Fibroblast of lung (primary cell): ENCODE measurements at regions not wholly inside any gene's neighbourhood (a gene's known extent, or its start where the extent isn't known, plus 50 kb on each side); places are given as distances from the start of the nearest gene placed in this dataset.

Experiments used
- DNase-seq, 2 donors: peaks; one replicate each; pipeline versions ENCODE4 v3.0.0 to v3.0.0-alpha.2; 2010; ENCODE audit warnings: low read depth in 2 of 2
- H2AFZ ChIP-seq: 2 replicates; pipeline ENCODE4 v1.5.1; 2012; ENCODE audit warnings: low read length, control low read depth, inconsistent platforms
- H3K27ac ChIP-seq: 2 replicates; pipeline ENCODE4 v1.5.1; 2011; ENCODE audit warnings: low read length, control low read depth; ENCODE audit not compliant: insufficient read depth
- H3K27me3 ChIP-seq: 2 replicates; pipeline ENCODE4 v1.5.1; 2011; ENCODE audit warnings: mild to moderate bottlenecking, low read length; ENCODE audit not compliant: control insufficient read depth, insufficient read depth
- H3K36me3 ChIP-seq: 2 replicates; pipeline ENCODE4 v1.5.1; 2011; ENCODE audit warnings: low read length; ENCODE audit not compliant: control insufficient read depth, insufficient read depth
- H3K4me1 ChIP-seq: 2 replicates; pipeline ENCODE4 v1.5.1; 2011; ENCODE audit warnings: low read length; ENCODE audit not compliant: control insufficient read depth, insufficient read depth; ENCODE audit errors: extremely low read depth
- H3K4me2 ChIP-seq: 2 replicates; pipeline ENCODE4 v1.5.1; 2011; ENCODE audit warnings: low read length, control low read depth; ENCODE audit not compliant: insufficient read depth; ENCODE audit errors: extremely low read depth
- H3K4me3 ChIP-seq, 4 experiments: fragments of 200-600 bp in 1 of 4; sonication (generic) in 1 of 4; replicated peaks in 1 of 4; 2 replicates each; pipeline ENCODE4 v1.5.1; 2011 to 2016; ENCODE audit warnings: low read length in 4 of 4, low read depth in 3 of 4, mild to moderate bottlenecking in 3 of 4, control low read depth in 2 of 4, inconsistent platforms in 1 of 4, mixed read lengths in 1 of 4; ENCODE audit not compliant: insufficient read depth in 1 of 4; ENCODE audit errors: control extremely low read depth in 1 of 4
- H3K79me2 ChIP-seq: 2 replicates; pipeline ENCODE4 v1.5.1; 2012; ENCODE audit warnings: mild to moderate bottlenecking, low read length, inconsistent platforms; ENCODE audit not compliant: control insufficient read depth, insufficient read depth
- H3K9ac ChIP-seq: 2 replicates; pipeline ENCODE4 v1.5.1; 2011; ENCODE audit warnings: mild to moderate bottlenecking, low read length, control low read depth; ENCODE audit not compliant: insufficient read depth
- H3K9me3 ChIP-seq: 2 replicates; pipeline ENCODE4 v1.5.1; 2012; ENCODE audit warnings: low read depth, low read length; ENCODE audit not compliant: control insufficient read depth, insufficient read depth
- H4K20me1 ChIP-seq: 2 replicates; pipeline ENCODE4 v1.5.1; 2011; ENCODE audit warnings: low read length; ENCODE audit not compliant: control insufficient read depth, insufficient read depth; ENCODE audit errors: extremely low read depth
- EZH2 ChIP-seq: IDR thresholded peaks from 2 replicates; pipeline ENCODE4 v1.5.1; 2012; ENCODE audit warnings: low read length, control low read depth, mild to moderate bottlenecking; ENCODE audit errors: missing control alignments
- TF ChIP-seq, protein P1 (sequence below), 2 donors: IDR thresholded peaks in 1 of 2; conservative IDR thresholded peaks in 1 of 2; 1 replicate in 1 of 2; 2 replicates in 1 of 2; pipeline ENCODE4 v1.5.1; 2011 to 2012; ENCODE audit warnings: low read length in 2 of 2, control low read depth in 1 of 2, inconsistent platforms in 1 of 2, low read depth in 1 of 2, mild to moderate bottlenecking in 1 of 2

DNA sequence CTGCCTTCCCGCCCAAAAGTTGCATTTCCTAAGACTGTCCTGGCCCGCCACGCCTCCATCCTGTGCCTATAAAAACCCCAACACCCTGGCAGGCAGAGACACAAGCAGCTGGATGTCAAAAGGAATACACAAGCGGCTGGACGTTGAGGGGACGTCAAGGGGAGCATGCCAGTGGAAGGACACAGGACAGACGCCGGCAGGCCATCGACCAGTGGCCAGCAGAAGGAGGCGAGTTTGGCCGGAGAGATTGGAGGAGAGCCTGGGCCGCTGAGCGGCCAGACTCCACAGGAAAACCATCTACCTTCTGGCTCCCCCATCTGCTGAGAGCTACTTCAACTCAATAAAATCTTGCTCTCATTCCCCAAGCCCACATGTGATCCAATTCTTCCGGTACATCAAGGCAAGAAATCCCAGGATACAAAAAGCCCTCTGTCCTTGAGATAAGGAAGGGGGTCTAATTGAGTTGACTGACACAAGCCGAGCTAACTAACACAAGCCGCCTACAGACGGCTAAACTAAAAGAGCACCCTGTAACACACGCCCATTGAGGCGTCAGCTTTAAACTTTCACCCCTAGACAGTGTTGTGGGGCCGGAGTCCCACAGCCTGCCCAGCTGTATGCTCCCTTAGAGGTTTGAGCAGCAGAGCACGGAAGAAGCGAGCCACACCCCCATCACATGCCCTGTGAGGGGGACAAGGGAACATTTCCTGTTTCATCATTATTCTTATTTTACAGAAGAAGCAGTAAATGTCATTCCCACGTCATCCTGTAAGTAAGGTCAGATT lies 150.3 kb upstream of the PHYHIPL start:
- Histone ChIP-seq H3K79me2 (no peaks in the 10 kb centered on the region), H3K4me3 (no peak overlapping the region), H3K9ac (no peak overlapping the region), H3K4me1 (no peaks in the 10 kb centered on the region), H2AFZ (no peak overlapping the region), H3K4me2 (no peak overlapping the region), H3K9me3 (no peaks in the 10 kb centered on the region), H3K36me3 (no peaks in the 10 kb centered on the region), H3K27ac (no peak overlapping the region), H3K27me3 (no peaks in the 10 kb centered on the region), H4K20me1 (no peaks in the 10 kb centered on the region)
- DNase-seq: no peak
- TF ChIP-seq EZH2: no peak
- TF ChIP-seq, protein P1, sequence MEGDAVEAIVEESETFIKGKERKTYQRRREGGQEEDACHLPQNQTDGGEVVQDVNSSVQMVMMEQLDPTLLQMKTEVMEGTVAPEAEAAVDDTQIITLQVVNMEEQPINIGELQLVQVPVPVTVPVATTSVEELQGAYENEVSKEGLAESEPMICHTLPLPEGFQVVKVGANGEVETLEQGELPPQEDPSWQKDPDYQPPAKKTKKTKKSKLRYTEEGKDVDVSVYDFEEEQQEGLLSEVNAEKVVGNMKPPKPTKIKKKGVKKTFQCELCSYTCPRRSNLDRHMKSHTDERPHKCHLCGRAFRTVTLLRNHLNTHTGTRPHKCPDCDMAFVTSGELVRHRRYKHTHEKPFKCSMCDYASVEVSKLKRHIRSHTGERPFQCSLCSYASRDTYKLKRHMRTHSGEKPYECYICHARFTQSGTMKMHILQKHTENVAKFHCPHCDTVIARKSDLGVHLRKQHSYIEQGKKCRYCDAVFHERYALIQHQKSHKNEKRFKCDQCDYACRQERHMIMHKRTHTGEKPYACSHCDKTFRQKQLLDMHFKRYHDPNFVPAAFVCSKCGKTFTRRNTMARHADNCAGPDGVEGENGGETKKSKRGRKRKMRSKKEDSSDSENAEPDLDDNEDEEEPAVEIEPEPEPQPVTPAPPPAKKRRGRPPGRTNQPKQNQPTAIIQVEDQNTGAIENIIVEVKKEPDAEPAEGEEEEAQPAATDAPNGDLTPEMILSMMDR (conservative IDR thresholded peaks at IDR 0.05 in 1 of 2, IDR thresholded peaks at IDR 0.05 in 1 of 2; ENCODE audit: low read depth in 1 of 2, low read length in 2 of 2): no peak

DNA sequence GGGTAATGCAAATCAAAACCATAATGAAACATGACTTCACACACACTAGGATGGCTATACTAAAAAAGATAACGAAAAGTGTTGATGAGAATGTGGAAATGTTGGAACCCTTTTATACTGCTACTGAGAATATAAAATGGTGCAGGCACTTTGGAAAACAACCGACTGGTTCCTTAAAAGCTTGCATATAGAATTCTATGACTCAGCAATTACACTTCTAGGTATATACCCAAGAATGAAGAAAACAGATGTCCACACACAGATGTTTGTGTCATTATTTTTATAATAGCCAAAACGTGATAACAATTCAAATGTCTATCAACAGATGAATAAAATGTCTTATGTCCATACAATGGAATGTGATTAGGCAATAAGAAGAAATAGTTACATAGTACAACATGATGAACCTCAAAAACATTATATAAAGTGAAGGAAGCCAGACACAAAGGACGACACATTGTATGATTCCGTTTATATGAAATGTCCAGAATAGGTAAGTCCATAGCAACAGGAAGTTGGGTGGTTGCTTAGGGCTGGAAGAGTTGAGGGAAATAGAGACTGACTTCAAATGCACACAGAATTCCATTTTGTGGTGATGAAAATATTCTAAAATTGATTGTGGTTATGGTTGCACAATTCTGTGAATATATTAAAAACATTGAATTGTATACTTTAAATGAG lies 148.3 kb upstream of the PHYHIPL start:
- H3K4me3 ChIP-seq: no peak overlapping the region
- H3K79me2 ChIP-seq: no peaks in the 10 kb centered on the region
- no peaks in the 10 kb centered on the region for H4K20me1 ChIP-seq
- H3K4me1 ChIP-seq: no peaks in the 10 kb centered on the region
- no peak for TF ChIP-seq EZH2
- TF ChIP-seq, protein P1 (conservative IDR thresholded peaks at IDR 0.05 in 1 of 2, IDR thresholded peaks at IDR 0.05 in 1 of 2; ENCODE audit: low read depth in 1 of 2, low read length in 2 of 2): no peak
- H3K36me3 ChIP-seq: no peaks in the 10 kb centered on the region
- H3K9ac ChIP-seq: no peak overlapping the region
- H3K9me3 ChIP-seq: no peaks in the 10 kb centered on the region
- H2AFZ ChIP-seq: no peak overlapping the region
- no peaks in the 10 kb centered on the region for H3K27me3 ChIP-seq
- peak; percentile 43 to 58 for DNase-seq
- no peak overlapping the region for H3K4me2 ChIP-seq
- no peak overlapping the region for H3K27ac ChIP-seq

DNA sequence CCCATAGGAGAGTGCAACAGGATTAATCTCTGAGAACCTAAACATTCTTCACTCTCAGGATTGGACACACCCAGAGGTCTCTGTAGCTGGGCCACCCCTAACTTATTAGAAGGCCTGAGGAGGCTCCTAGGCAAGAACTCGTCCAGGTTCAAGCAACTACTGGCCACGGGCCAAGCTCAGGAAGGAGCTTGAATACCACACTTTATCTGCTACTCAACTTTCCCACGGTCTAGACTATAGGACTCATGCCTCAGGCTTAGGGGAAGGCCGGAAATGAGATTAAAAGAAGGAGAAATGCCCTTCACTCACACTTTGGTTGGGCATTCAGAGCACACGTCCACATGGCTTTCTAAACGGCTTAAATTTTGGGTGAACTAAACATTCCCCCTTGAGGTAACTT lies 142.8 kb upstream of the PHYHIPL start:
- H3K4me1 ChIP-seq: no peaks in the 10 kb centered on the region
- H3K4me2 ChIP-seq: no peak overlapping the region

More for the DNA sequence above, 142.8 kb upstream of the PHYHIPL start:
- TF ChIP-seq, protein P1 (conservative IDR thresholded peaks at IDR 0.05 in 1 of 2, IDR thresholded peaks at IDR 0.05 in 1 of 2; ENCODE audit: low read depth in 1 of 2, low read length in 2 of 2): no peak
- TF ChIP-seq EZH2: no peak
- no peak overlapping the region for H3K4me3 ChIP-seq
- no peaks in the 10 kb centered on the region for H3K36me3 ChIP-seq
- no peak for DNase-seq
- H3K79me2 ChIP-seq: no peaks in the 10 kb centered on the region
- H3K9ac ChIP-seq: no peak overlapping the region
- H4K20me1 ChIP-seq: no peaks in the 10 kb centered on the region
- no peaks in the 10 kb centered on the region for H3K9me3 ChIP-seq
- H2AFZ ChIP-seq: no peak overlapping the region
- no peak overlapping the region for H3K27ac ChIP-seq
- H3K27me3 ChIP-seq: no peaks in the 10 kb centered on the region
